BJ (cell line): ENCODE measurements at regions not wholly inside any gene's neighbourhood (a gene's known extent, or its start where the extent isn't known, plus 50 kb on each side); places are given as distances from the start of the nearest gene placed in this dataset.

Experiments used
- CTCF ChIA-PET: fragments of 350-600 bp; formaldehyde crosslinking; extraction: SDS; loops from one replicate; lab custom pipeline; 2021; ENCODE audit warnings: antibody characterized with exemption, inconsistent platforms; lab: Yijun Ruan, JAX
- POLR2A ChIA-PET: fragments of 300-600 bp; sonication (Branson Sonifier 250); formaldehyde crosslinking; extraction: SDS; loops from one replicate; lab custom pipeline; 2021; ENCODE audit warnings: antibody characterized with exemption; lab: Charles Lee
- DNase-seq: peaks from one replicate; pipeline ENCODE4 v3.0.0-alpha.2; 2011; ENCODE audit warnings: low read depth
- H3K27me3 ChIP-seq: 2 replicates; pipeline ENCODE4 v1.6.0; 2011; ENCODE audit warnings: low read length; ENCODE audit not compliant: control insufficient read depth, insufficient read depth
- H3K36me3 ChIP-seq: 2 replicates; pipeline ENCODE4 v1.5.1; 2011; ENCODE audit warnings: low read length; ENCODE audit not compliant: control insufficient read depth, insufficient read depth
- H3K4me3 ChIP-seq: 2 replicates; pipeline ENCODE4 v1.5.1; 2011; ENCODE audit warnings: low read depth, mild to moderate bottlenecking, control low read depth, low read length
- CTCF ChIP-seq: IDR thresholded peaks from 2 replicates; pipeline ENCODE4 v1.5.1; 2011; ENCODE audit warnings: low read depth, mild to moderate bottlenecking, control low read depth, inconsistent platforms, low read length, moderate library complexity; ENCODE audit not compliant: insufficient read depth

GRCh38 chr13:109671919-109672318, 114.5 kb downstream of the IRS2 start:
- ChIA-PET POLR2A (no interaction called here), CTCF (no interaction called here)
- no peak overlapping the region for H3K4me3 ChIP-seq
- no peak for TF ChIP-seq CTCF
- no peak for DNase-seq
- no peaks in the 10 kb centered on the region for H3K36me3 ChIP-seq
- H3K27me3 ChIP-seq, result no peaks in the 10 kb centered on the region

DNA sequence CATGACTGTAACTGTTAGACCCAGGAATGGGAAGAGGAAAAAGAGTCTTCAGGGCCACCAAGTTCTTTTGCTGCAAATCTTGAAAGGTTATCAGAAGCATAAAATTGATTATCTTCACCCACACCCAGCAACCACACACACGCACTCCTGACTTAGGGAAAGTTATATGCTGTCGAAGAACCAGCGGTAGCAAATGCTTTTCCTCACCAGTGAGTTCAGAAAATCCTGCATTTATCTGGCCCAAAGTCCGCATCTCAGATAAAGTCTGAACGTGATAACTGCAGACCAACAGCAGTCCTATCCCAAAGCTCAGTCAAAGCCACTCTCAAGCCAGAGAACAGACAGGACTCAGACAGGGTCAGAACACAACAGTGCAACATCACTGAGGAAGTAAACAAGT, 115.6 kb downstream of the IRS2 start:
- Histone ChIP-seq H3K4me3 (no peak overlapping the region), H3K27me3 (no peaks in the 10 kb centered on the region), H3K36me3 (no peaks in the 10 kb centered on the region)
- ChIA-PET POLR2A (no interaction called here), CTCF (no interaction called here)
- no peak for DNase-seq
- TF ChIP-seq CTCF, result no peak

DNA sequence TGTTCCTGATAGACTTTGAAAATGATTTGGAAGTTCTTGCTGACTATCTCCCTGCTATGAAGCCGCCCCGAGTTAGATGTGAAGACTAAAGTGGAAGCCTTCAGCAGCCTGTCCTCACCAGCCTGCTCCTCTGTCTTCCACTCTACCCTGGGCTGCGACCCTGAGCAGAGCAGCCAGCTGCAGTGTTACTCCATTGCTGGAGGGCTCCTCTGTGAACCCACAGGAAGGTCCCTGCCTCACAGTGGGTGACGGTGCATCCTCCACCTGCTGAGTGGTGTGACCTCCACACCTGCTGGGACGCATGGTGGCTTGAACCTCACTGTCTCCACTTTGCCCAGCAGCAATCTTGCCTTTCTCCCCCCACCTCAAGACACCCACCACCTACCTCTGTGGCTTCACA, 116.4 kb downstream of the IRS2 start:
- no peak for TF ChIP-seq CTCF
- ChIA-PET POLR2A (no interaction called here), CTCF (no interaction called here)
- DNase-seq, result no peak
- Histone ChIP-seq H3K4me3 (no peak overlapping the region), H3K36me3 (no peaks in the 10 kb centered on the region), H3K27me3 (no peaks in the 10 kb centered on the region; the same call in 1 of the 2 replicates)

- no peak for TF ChIP-seq CTCF
- CTCF ChIA-PET, result no interaction called here
- POLR2A ChIA-PET, result no interaction called here
- Histone ChIP-seq H3K27me3 (no peaks in the 10 kb centered on the region; the same call in 1 of the 2 replicates), H3K36me3 (no peaks in the 10 kb centered on the region), H3K4me3 (no peak overlapping the region)
- DNase-seq, result no peak
These were observed 117.2 kb downstream of the IRS2 start for GRCh38 chr13:109669234-109669612.

GRCh38 chr13:109668433-109669233, 117.8 kb downstream of the IRS2 start:
- no peak for DNase-seq
- POLR2A ChIA-PET, result no interaction called here
- Histone ChIP-seq H3K27me3 (no peaks in the 10 kb centered on the region; the same call in 1 of the 2 replicates), H3K4me3 (no peak overlapping the region), H3K36me3 (no peaks in the 10 kb centered on the region)
- no peak for TF ChIP-seq CTCF
- CTCF ChIA-PET, result no interaction called here
